Activated CD4-positive, alpha-beta T cell treated with anti-CD3 and anti-CD28 coated beads, Interleukin-2, amount 50 U/mL, for 16 hours (primary cell): ENCODE measurements at regions not wholly inside any gene's neighbourhood (a gene's known extent, or its start where the extent isn't known, plus 50 kb on each side); places are given as distances from the start of the nearest gene placed in this dataset.

Source experiments
- DNase-seq: peaks from one replicate; pipeline ENCODE4 v3.0.0-alpha.2; 2020

- no peak for DNase-seq
Measured at GRCh38 chr5:33334829-33335228, 105.9 kb upstream of the TARS1 start.

GRCh38 chr5:33336891-33337636 is 103.7 kb upstream of the TARS1 start:
- DNase-seq = no peak

- DNase-seq = no peak
Measured at GRCh38 chr5:33337637-33337992, 103.2 kb upstream of the TARS1 start.

GRCh38 chr5:33338336-33339110 is 102.2 kb upstream of the TARS1 start:
- DNase-seq = no peak

GRCh38 chr5:33339413-33339812 is 101.4 kb upstream of the TARS1 start:
- no peak for DNase-seq

DNA sequence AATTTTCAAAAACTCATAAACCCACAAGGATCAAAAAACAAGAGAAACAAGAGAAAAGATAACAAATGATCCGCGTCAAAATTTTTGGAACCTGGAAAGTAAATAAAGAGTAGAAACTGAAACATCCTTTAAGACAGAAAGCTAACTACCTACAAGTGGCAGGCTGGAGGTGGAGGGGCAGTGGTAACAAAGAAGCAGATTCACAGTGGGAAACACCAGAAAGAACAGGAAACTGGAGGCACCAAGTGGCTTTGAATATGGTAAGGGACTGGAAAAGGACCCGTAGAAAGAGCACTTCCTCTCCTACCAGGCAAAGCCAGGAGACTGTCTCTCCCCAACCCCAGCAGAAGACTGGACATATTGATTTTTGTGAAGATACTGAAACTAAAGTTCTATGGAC is 100.6 kb upstream of the TARS1 start:
- no peak for DNase-seq

DNA sequence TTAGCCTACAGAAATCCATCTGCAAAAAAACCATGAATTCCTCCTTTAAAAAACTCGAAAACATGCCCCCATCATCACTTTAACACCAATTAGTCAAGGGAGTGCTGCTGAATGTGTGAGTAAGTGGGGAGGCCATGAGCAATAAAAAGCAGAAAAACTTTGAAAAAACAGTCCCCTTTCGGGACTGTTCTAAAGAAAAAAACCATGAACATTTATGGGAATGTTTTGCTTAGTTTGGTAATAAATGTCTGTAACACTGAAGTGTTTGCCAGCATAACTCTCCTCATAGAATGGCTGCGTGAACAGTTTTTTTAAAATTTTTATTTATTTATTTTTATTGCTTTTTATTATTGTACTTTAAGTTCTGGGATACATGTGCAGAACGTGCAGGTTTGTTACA is 99.4 kb upstream of the TARS1 start:
- DNase-seq = no peak

- no peak for DNase-seq
Measured at GRCh38 chr5:33343676-33344327, 97.0 kb upstream of the TARS1 start.

- DNase-seq = no peak
Measured at GRCh38 chr5:33346534-33346933, 94.2 kb upstream of the TARS1 start.

- no peak for DNase-seq
Measured at GRCh38 chr5:33361781-33362180, 79.0 kb upstream of the TARS1 start.

DNA sequence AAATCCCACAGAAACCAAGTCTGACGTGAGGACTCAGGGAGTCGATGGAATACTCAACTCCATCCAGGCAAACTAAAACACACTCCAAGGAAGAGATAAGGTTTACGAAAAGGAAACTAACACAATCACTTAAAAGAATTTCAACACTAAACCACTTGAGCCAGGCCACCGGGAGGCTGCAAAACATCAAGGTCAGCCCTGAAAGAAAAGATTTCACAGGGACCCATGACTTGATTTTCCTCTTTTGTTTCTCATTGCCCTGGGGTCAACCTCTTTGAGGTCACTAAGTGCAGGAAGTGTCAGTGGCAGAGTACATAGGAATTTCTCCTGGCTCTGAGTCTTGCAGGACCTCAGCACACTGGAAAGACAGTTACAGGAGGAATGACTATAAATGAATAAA is 77.8 kb upstream of the TARS1 start:
- DNase-seq = no peak

- DNase-seq = no peak
Measured at GRCh38 chr5:33363537-33363936, 77.2 kb upstream of the TARS1 start.

DNA sequence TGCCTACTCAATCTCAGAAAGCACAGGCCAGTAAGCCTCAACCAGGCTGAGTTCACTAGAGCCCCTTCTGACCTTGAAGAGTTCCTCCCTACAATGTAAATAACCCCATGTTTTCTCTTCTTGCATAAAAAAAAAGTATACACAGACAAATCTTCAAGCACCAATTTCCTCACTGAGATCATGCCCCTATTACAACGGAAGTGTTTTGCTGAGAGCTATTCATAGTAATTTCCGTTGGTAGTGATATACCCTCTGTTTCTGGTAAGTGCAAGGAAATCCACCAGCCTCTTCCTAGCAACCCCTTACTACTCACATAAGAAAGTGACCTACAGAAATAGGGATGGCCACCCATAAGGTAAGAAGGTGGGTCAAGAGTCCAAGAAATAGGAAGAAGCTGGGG is 76.4 kb upstream of the TARS1 start:
- DNase-seq = no peak

GRCh38 chr5:33367416-33367815 is 73.3 kb upstream of the TARS1 start:
- DNase-seq = no peak

DNA sequence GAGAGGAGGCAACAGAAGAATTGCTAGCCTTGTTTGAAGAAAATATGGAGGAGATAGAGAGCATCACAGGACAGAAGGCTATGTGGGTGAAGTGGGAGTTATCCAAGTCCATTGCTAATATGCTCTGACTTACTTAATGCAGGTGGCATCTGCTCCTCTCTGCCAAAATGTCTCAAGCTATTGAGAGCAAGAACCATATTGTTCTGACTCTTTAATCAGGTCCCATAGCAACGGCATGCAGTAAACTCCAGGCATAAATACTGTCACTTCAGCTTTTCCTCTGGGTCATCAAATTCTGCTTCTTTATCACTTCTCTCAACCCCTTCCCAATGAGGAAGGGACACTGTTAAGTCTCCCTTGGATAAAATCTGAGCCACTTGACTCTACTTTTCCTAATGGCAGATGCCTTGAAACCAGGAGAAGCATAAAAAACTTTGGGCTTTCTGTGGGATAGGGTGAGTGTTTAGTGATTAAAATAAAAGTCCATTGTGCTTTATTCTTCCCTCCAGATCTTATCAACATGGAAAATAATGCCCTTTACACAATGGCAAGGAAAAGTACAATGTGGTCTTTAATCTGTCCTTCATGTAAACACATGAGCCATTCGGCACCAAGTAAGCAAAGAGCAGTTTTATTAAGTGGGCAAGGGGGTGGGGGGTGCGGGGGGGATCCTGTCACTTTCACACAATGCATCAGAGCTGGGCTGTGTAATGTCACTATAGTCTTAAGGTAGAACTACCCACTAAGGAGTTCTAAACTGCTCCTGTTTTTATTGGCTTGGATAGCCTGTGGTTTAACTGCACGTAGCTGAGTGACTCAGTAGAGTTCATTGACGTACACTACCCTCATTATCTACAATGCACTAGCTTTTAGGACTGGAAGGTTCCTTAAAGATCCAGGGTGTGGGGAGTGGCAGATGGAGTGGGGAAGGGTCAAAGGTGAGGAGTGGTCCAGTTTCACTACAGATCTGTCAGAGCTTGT is 71.0 kb upstream of the TARS1 start:
- DNase-seq = no peak

DNA sequence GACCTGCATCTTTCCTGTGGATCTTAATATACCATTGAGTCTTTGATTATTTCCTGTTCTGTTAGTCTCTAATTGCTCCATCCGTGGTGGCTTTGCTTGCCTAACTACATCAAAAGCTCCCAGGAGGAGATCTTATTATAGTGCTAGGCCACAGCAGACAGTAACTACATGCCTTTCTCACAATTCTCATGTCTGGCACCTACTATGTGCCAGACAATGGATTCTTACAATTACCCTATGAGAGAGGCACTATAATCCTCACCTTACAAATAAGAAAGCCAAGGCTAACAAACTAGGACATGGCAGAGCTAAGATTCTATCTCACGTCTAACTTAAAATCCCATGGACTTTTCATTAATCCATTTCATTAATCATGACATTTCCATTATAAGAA is 70.3 kb upstream of the TARS1 start:
- no peak for DNase-seq

- no peak for DNase-seq
Measured at GRCh38 chr5:33371660-33372059, 69.1 kb upstream of the TARS1 start.

- no peak for DNase-seq
Measured at GRCh38 chr5:33372721-33373472, 67.9 kb upstream of the TARS1 start.

GRCh38 chr5:33375900-33376299 is 64.9 kb upstream of the TARS1 start:
- DNase-seq = no peak

GRCh38 chr5:33379757-33380156 is 61.0 kb upstream of the TARS1 start:
- DNase-seq = peak; percentile 3

DNA sequence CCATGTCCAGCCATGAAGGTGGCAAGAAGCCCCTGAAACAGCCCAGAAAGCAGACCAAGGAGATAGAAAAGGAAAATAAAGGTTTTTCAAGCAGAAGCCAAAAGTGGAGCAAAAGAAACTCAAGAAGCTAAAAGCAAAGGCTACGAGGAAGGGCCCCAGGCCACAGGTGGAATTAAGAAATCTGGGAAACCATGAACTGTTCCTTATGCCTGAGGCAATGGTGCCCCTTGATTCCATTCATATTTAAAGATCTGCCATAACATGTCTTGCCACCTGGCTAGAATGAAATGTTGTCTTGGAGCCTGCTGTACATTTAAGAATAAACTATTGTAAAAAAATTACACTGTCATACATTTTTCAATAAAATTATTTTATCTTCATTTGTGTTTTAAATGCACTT is 59.5 kb upstream of the TARS1 start:
- no peak for DNase-seq
